HEK293 (cell line): ENCODE measurements at regions not wholly inside any gene's neighbourhood (a gene's known extent, or its start where the extent isn't known, plus 50 kb on each side); places are given as distances from the start of the nearest gene placed in this dataset.

Source experiments
- CTCF ChIA-PET: fragments of 350-600 bp; formaldehyde crosslinking; extraction: SDS; loops from one replicate; lab custom pipeline; 2021; ENCODE audit warnings: antibody characterized with exemption; lab: Yijun Ruan, JAX
- POLR2A ChIA-PET: fragments of 300-600 bp; formaldehyde crosslinking; extraction: SDS; loops from one replicate; lab custom pipeline; 2020; ENCODE audit warnings: antibody characterized with exemption, inconsistent platforms; lab: Yijun Ruan, JAX
- H3K27ac ChIP-seq: fragments of 200-500 bp; sonication (Bioruptor generic); 2 replicates; pipeline ENCODE4 v1.5.1; 2014; ENCODE audit warnings: low read depth, low read length, control low read depth, inconsistent platforms; ENCODE audit errors: extremely low read depth
- H3K36me3 ChIP-seq, 2 experiments: fragments of 200-500 bp in 1 of 2; sonication (Bioruptor generic) in 1 of 2; 1 replicate in 1 of 2; 2 replicates in 1 of 2; pipeline ENCODE4 v1.5.1; 2014 to 2017; ENCODE audit warnings: inconsistent platforms in 2 of 2, low read length in 2 of 2; ENCODE audit not compliant: control insufficient read depth in 2 of 2, insufficient read depth in 1 of 2
- H3K4me1 ChIP-seq: fragments of 200-500 bp; sonication (Bioruptor generic); 2 replicates; pipeline ENCODE4 v1.5.1; 2014; ENCODE audit warnings: mild to moderate bottlenecking, low read length, inconsistent platforms; ENCODE audit not compliant: control insufficient read depth, insufficient read depth
- H3K4me3 ChIP-seq: 2 replicates; pipeline ENCODE4 v1.5.1; 2011; ENCODE audit warnings: low read depth, mild to moderate bottlenecking, control low read depth, low read length, moderate library complexity
- H3K9me3 ChIP-seq: fragments of 200-500 bp; sonication (Bioruptor generic); 2 replicates; pipeline ENCODE4 v1.5.1; 2014; ENCODE audit warnings: low read depth, low read length, inconsistent platforms; ENCODE audit not compliant: control insufficient read depth, insufficient read depth
- GLIS1 ChIP-seq: fragments of 450-650 bp; formaldehyde crosslinking; IDR thresholded peaks from 2 replicates; pipeline ENCODE4 v1.5.1; 2016; ENCODE audit warnings: missing biosample characterization, missing genetic modification characterization
- KLF7 ChIP-seq: fragments of 450-650 bp; formaldehyde crosslinking; IDR thresholded peaks from 2 replicates; pipeline ENCODE4 v1.5.1; 2016; ENCODE audit warnings: missing biosample characterization, missing genetic modification characterization, borderline replicate concordance
- KLF8 ChIP-seq: fragments of 450-650 bp; formaldehyde crosslinking; IDR thresholded peaks from 2 replicates; pipeline ENCODE4 v1.5.1; 2016; ENCODE audit warnings: missing biosample characterization, missing genetic modification characterization
- YY1 ChIP-seq: fragments of 450-650 bp; formaldehyde crosslinking; IDR thresholded peaks from 2 replicates; pipeline ENCODE4 v1.5.1; 2018; ENCODE audit warnings: missing biosample characterization, missing genetic modification characterization
- ZBTB6 ChIP-seq: fragments of 450-650 bp; formaldehyde crosslinking; IDR thresholded peaks from 2 replicates; pipeline ENCODE4 v1.5.1; 2017; ENCODE audit warnings: missing biosample characterization, missing genetic modification characterization
- ZNF132 ChIP-seq: fragments of 450-650 bp; formaldehyde crosslinking; IDR thresholded peaks from 2 replicates; pipeline ENCODE4 v1.5.1; 2017; ENCODE audit warnings: missing biosample characterization, missing genetic modification characterization, borderline replicate concordance
- ZNF175 ChIP-seq: fragments of 450-650 bp; formaldehyde crosslinking; IDR thresholded peaks from 2 replicates; pipeline ENCODE4 v1.5.1; 2016; ENCODE audit warnings: missing biosample characterization, missing genetic modification characterization
- ZNF223 ChIP-seq: fragments of 450-650 bp; formaldehyde crosslinking; IDR thresholded peaks from 2 replicates; pipeline ENCODE4 v1.5.1; 2016; ENCODE audit warnings: missing biosample characterization, missing genetic modification characterization
- ZNF292 ChIP-seq: fragments of 450-650 bp; formaldehyde crosslinking; IDR thresholded peaks from 2 replicates; pipeline ENCODE4 v1.5.1; 2016; ENCODE audit warnings: low read depth, missing biosample characterization, missing genetic modification characterization, borderline replicate concordance
- ZNF311 ChIP-seq: fragments of 450-650 bp; formaldehyde crosslinking; IDR thresholded peaks from 2 replicates; pipeline ENCODE4 v1.5.1; 2017; ENCODE audit warnings: missing biosample characterization, missing genetic modification characterization, borderline replicate concordance
- ZNF394 ChIP-seq: fragments of 450-650 bp; formaldehyde crosslinking; IDR thresholded peaks from 2 replicates; pipeline ENCODE4 v1.5.1; 2016; ENCODE audit warnings: missing biosample characterization, missing genetic modification characterization, mild to moderate bottlenecking, moderate library complexity, borderline replicate concordance
- ZNF398 ChIP-seq: fragments of 450-650 bp; formaldehyde crosslinking; IDR thresholded peaks from 2 replicates; pipeline ENCODE4 v1.5.1; 2017; ENCODE audit warnings: missing biosample characterization, missing genetic modification characterization
- ZNF404 ChIP-seq: fragments of 450-650 bp; formaldehyde crosslinking; IDR thresholded peaks from 2 replicates; pipeline ENCODE4 v1.5.1; 2017; ENCODE audit warnings: missing biosample characterization, missing genetic modification characterization
- ZNF555 ChIP-seq: fragments of 450-650 bp; formaldehyde crosslinking; conservative IDR thresholded peaks from 2 replicates; pipeline ENCODE4 v1.5.1; 2017; ENCODE audit warnings: missing biosample characterization, mild to moderate bottlenecking, missing genetic modification characterization, inconsistent platforms
- ZNF600 ChIP-seq: fragments of 450-650 bp; formaldehyde crosslinking; IDR thresholded peaks from 2 replicates; pipeline ENCODE4 v1.5.1; 2016; ENCODE audit warnings: missing biosample characterization, missing genetic modification characterization
- ZNF639 ChIP-seq: fragments of 450-650 bp; formaldehyde crosslinking; IDR thresholded peaks from 2 replicates; pipeline ENCODE4 v1.5.1; 2016; ENCODE audit warnings: missing biosample characterization, missing genetic modification characterization
- ZNF785 ChIP-seq: fragments of 450-650 bp; formaldehyde crosslinking; IDR thresholded peaks from 2 replicates; pipeline ENCODE4 v1.5.1; 2016; ENCODE audit warnings: missing biosample characterization, missing genetic modification characterization
- ZSCAN18 ChIP-seq: fragments of 450-650 bp; formaldehyde crosslinking; IDR thresholded peaks from 2 replicates; pipeline ENCODE4 v1.5.1; 2016; ENCODE audit warnings: missing biosample characterization, missing genetic modification characterization
- ZSCAN5A ChIP-seq: fragments of 450-650 bp; formaldehyde crosslinking; IDR thresholded peaks from 2 replicates; pipeline ENCODE4 v1.5.1; 2016; ENCODE audit warnings: missing biosample characterization, missing genetic modification characterization
- TF ChIP-seq, protein P1 (sequence below): fragments of 450-650 bp; formaldehyde crosslinking; IDR thresholded peaks from 2 replicates; pipeline ENCODE4 v1.5.1; 2016; ENCODE audit warnings: missing biosample characterization, missing genetic modification characterization

- TF ChIP-seq GLIS1 (tag by site-specific recombination) (no peak), ZNF175 (no peak), ZSCAN5A (tag by site-specific recombination) (no peak), KLF7 (tag by site-specific recombination) (no peak), ZNF555 (tag by site-specific recombination) (no peak)
Measured at GRCh38 chr11:109981031-109981636, 112.1 kb upstream of the ZC3H12C start (continued).

- CTCF ChIA-PET = no interaction called here
- TF ChIP-seq ZNF311 (tag by site-specific recombination) (no peak), ZNF398 (tag by site-specific recombination) (no peak)
- Histone ChIP-seq H3K4me3 (no peak overlapping the region), H3K27ac (no peak overlapping the region), H3K9me3 (no peaks in the 10 kb centered on the region), H3K36me3 (no peaks in the 10 kb centered on the region), H3K4me1 (no peaks in the 10 kb centered on the region)
- POLR2A ChIA-PET = no interaction called here
Measured at GRCh38 chr11:109983358-109983757, 109.8 kb upstream of the ZC3H12C start.

DNA sequence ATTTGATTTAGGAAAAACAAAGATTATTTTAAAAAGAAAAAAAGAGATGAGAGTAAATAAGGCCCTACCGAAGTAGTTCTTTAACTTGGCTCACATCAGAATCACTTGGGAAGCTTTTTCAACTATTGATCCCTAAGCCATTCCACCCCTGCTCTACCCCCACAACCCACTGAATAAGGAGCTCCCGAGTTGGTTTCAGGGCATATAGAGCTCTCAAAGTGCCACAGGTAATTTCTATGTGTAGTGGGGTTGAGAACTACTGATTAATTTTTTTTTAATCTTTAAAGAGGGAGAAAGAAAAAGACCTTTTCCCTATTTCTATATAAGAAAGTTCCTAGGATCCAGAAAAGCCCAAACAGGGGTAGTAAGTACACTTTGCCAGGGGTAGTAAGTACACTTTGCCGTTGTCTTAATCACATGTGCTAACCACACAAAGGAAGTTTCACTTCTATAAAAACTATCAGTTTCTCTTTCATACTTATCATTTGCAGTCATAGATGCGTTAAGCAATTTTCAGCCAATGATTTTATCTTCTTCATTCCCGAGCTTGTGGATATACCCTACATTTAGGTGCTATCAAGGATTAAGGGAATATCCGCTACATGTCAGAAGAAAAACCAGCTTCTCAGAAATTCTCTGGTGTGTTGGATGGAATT lies 108.4 kb upstream of the ZC3H12C start:
- H3K27ac ChIP-seq = no peak overlapping the region
- TF ChIP-seq ZBTB6 (tag by site-specific recombination) (no peak), ZNF600 (tag by site-specific recombination) (no peak), ZNF292 (no peak), ZNF404 (no peak), ZSCAN18 (no peak), KLF8 (tag by site-specific recombination) (no peak), ZNF223 (tag by site-specific recombination) (no peak), ZNF639 (no peak), ZNF132 (tag by site-specific recombination) (no peak), ZNF394 (tag by site-specific recombination) (no peak), YY1 (tag by site-specific recombination) (no peak), ZNF785 (tag by site-specific recombination) (no peak)
- TF ChIP-seq, protein P1, sequence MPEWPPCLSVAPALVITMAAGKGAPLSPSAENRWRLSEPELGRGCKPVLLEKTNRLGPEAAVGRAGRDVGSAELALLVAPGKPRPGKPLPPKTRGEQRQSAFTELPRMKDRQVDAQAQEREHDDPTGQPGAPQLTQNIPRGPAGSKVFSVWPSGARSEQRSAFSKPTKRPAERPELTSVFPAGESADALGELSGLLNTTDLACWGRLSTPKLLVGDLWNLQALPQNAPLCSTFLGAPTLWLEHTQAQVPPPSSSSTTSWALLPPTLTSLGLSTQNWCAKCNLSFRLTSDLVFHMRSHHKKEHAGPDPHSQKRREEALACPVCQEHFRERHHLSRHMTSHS (tag by site-specific recombination) = no peak

More for the DNA sequence above, 108.4 kb upstream of the ZC3H12C start:
- no peaks in the 10 kb centered on the region for H3K4me1 ChIP-seq
- CTCF ChIA-PET = no interaction called here
- no peaks in the 10 kb centered on the region for H3K9me3 ChIP-seq
- H3K4me3 ChIP-seq = no peak overlapping the region
- POLR2A ChIA-PET = interaction anchor here (0.6 kb wide), 1 partner anchor 216 kb away, joined by 3 read pairs; no protein-coding TSS in a partner anchor
- no peaks in the 10 kb centered on the region for H3K36me3 ChIP-seq
